ENCODE measurements at regions not wholly inside any gene's neighbourhood (a gene's known extent, or its start where the extent isn't known, plus 50 kb on each side); places are given as distances from the start of the nearest gene placed in this dataset.

GRCh38 chr4:111512081-111512783 lies 633.0 kb upstream of the FAM241A start:
- no peak for DNase-seq

DNA sequence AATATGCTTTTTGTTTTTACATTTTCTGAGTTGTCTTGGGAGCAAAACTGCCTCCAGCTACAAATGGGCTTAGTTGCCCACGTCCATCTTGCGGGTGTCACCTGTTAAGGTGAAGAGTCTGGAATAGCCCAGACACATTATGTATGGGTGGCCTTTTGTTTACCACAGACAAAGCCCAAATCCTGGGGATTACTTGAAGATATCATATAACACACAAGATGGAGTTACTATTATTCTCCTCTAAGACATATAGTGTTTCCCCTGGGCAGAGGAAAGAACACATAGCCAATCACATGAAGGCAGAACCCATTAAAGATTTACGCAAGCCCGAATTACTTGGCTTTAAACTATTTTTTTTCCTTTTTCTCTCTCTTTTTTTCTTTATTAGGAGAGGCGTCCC lies 625.6 kb upstream of the FAM241A start:
- no peak for DNase-seq

- no peak for DNase-seq
These were observed 614.8 kb upstream of the FAM241A start for GRCh38 chr4:111530446-111530845.

- no peak for DNase-seq
These were observed 609.5 kb upstream of the FAM241A start for GRCh38 chr4:111535792-111536191.

DNA sequence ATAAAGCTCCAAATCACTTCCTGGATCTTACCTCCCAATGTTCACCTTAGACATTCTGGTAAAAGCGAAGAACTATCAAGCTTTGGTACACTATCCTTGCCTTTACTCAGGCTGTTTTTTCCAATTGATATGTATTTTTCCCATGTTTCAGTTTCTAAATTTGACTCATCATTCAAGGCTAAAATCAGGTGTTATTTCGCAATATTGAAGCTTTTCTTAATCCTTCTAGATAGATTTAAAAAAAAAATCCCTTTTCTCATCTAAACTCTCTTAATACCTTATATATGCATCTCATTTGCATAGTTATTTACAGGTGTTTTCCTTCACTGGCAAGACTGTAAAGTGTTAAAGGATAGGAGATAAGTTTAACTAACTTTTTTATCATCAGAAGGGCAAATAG lies 608.1 kb upstream of the FAM241A start:
- no peak for DNase-seq

DNA sequence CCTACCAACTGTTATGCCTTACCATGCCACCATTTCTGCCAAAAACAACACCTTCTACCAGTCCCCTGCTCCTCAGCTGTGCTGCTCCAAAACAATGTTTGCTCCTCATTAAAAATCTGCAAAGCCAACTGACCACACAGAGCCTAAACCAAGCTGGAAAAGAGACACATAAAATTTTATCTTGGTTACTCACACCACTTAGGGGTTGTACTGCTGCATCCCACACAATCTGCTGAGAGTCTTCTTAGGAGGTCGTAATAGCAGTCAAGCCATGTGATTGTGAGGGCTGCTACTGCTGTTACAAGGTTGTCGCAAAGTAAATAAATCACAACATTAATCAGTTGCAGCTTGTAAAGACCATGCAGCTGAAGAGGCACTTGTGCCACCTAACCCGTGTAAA lies 607.4 kb upstream of the FAM241A start:
- DNase-seq, result no peak

GRCh38 chr4:111540671-111541070 lies 604.6 kb upstream of the FAM241A start:
- DNase-seq, result no peak

- DNase-seq, result no peak
These were observed 603.2 kb upstream of the FAM241A start for GRCh38 chr4:111542056-111542455.

DNA sequence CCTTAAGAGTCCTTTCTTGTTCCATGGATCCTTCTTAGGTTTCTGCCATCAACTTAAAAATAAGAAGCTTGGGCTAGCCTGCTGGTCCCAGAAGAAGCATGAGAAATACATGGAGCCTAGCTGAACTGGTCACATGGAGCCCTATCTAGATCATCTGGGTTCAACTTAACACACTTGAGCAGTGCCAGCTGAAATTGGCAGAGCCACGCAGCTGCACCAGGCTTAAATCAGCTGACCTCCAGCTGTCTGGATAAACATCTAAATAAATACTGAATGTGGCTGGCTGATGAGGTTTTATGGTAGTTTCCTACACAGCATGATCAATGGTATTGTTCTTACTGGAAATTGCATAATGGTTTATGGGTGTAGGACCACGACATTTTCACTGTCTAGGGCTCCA lies 598.4 kb upstream of the FAM241A start:
- no peak for DNase-seq

GRCh38 chr4:111556141-111556781 lies 589.0 kb upstream of the FAM241A start:
- DNase-seq, result no peak

GRCh38 chr4:111556851-111557250 lies 588.4 kb upstream of the FAM241A start:
- DNase-seq, result no peak

DNA sequence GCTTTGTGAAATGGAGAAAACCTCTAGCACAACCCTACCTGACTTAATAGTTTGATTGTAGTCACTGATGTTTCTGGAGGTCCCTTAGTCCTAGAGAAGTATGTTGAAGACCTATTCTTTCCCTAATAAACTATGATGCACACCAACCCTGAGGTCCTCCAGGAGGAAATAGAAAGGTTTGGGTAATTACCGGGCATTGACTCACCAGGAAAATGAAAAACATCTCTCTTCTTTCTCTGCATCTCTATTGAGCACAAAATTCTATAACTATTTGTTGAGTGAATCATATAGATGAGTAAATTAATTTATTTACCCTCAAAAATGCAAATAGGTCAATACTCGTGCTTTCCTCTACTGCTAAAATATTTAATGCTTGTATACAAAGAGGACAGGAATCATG lies 582.4 kb upstream of the FAM241A start:
- DNase-seq, result no peak

DNA sequence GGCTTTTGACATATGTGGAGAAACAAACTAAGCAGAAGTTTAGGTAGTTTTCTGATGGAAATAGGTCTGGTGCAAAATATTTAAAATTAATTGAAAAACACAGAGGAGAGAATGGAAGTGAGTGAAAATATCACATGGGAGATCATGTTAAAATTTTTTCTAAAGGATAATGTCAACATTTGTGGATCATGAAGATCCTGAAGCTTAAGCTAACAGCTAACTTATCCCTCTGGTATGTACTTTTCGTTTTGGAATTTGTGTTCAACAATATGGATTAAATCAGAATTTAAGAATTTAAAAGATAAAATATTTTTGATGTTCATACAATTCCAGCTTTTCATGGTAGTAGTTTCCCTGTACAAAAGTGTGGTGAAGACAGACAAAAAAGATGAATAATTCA lies 572.8 kb upstream of the FAM241A start:
- DNase-seq, result no peak

- DNase-seq, result no peak
These were observed 571.9 kb upstream of the FAM241A start for GRCh38 chr4:111573386-111573785.

DNA sequence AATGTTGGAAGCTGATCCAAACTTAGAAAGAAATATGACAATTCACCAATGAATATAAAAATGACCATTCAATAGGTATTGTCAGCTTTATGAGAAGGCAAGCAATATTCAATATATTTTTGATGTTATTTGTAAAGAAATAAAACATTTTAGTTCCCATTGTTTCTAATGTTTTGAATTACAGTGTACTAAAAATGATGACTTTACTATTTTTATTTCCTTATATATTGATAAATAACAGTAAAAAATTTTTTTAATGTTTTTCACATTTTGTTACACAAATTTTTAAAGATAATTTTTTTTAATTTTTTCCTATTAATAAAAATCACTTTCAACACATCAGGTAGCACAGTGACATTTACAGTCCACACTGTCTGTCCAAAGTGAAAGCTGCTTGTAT lies 565.5 kb upstream of the FAM241A start:
- DNase-seq, result no peak

- DNase-seq, result no peak
These were observed 549.8 kb upstream of the FAM241A start for GRCh38 chr4:111595456-111595855.

DNA sequence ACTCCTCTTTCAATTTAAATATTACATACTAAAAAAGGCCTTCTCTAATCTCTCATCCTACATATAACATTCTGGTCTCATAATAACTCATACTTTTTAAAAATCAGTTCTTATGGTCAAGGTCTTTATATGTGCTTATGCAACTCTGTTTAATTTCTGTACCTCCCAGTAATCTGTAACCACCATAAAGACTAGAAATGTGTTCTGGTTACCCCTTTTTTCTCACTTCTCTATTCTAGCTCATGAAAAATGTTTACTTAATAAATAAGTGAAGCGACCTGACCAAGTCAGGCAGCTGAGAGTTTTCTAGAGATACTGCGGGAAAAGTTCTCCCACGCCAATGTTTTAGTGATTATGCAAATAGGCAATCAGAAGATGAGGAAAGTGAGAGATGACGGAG lies 548.8 kb upstream of the FAM241A start:
- DNase-seq, result no peak

GRCh38 chr4:111601671-111602070 lies 543.6 kb upstream of the FAM241A start:
- no peak for DNase-seq

DNA sequence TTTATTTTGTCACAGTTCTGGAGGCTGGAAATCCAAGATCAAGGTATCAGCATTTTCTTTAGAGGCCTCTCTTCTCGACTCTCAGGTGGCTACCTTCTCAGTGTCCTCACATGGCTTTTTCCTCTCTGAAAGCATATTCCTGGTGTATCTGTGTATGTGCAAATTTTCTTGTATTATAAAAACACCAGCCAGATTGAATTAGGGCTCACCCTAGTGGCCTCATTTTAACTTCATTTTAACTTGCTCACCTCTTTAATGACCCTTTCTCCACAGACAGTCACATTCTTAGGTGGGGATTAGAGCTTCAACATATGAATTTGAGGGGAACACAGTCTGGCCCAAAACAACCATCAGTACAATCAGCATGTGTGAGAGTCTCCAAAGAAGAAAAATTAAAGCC lies 542.4 kb upstream of the FAM241A start:
- no peak for DNase-seq

DNA sequence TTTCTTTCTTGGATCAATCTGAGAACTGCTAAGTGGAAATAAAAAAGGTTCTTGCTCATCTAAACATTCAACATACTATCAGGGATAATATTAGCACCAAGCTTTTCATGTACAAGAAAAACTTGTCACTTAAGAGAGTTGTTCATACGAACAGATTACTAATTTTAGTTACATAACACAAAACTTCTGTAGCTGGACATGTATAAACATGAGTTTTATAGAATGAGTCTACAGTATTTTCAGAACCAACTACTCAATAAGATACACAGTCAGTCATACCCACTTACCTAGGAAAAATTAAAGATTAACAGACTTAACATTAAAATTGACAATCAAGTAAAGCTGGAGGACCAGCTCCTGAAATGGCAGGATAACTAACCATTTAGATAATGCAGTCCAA lies 540.1 kb upstream of the FAM241A start:
- no peak for DNase-seq

DNA sequence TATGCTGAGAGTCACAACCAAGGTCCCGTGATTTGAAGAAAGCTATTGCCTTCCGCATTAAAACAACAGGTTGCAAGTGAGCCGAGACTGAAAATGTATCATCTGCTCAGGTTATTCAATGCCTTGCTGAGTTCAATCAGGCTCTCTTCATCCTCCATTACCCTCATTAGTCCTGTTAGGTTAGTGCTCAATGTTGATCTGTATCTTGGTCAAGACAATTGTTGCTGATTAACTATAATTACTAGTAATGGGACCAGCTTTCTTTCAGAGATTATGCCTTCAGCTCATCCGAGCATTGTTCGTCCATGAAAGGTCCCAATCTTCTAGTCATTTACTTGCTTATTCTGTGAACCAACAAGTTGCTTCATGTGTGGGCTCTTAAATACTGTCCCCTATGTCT lies 534.6 kb upstream of the FAM241A start:
- DNase-seq, result no peak

DNA sequence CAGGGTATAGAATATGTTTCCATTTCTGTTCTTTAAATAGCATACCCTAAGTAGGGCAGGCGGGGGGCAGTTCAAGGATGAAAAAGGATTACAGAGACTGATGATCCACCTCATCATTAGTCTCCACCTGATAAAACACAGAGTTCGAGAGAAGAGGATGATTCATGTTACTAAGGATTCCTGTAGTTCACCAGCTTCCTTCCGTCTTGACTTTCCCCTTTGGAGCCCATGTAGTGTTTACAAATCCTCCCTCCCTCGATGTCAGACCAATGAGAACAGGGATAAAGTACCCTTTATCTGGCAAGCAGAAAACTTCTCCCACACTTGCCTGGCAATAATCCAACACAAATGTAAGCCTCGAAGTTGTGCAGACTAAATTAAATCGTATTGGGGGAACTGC lies 526.3 kb upstream of the FAM241A start:
- DNase-seq, result no peak

DNA sequence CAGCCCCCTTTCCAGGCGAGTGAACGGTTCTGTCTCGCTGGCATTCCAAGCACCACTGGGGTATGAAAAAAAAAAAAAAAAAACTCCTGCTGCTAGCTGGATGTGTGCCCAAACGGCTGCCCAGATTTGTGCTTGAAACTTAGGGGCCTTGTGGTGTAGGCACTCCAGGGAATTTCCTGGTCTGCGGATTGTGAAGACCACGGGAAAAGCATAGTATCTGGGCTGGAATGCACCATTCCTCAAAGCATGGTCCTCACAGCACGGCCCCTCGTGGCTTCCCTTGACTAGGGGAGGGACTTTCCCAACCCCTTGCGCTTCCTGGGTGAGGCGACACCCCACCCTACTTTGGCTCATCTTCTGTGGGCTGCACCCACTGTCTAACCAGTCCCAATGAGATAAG lies 516.8 kb upstream of the FAM241A start:
- no peak for DNase-seq

DNA sequence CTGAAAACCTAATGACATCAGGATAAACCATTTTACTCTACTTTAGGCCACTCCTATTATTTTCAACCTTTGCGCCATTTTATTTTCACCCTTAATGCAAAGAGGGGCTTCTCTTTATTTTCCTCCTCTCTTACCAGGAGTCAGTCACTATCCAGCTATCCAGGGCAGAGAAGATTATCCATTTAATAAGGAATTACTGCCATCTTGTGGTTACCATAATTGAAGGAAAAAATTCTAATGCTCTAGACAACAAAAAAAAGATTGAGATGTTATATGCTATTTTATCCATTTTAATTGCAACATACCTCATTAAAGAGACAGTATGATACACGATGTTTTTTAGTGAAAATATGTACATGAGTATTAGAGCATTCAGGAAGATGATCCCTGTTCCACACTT lies 514.5 kb upstream of the FAM241A start:
- no peak for DNase-seq

Measured in NCI-H2171 (cell line).